ENCODE measurements at regions not wholly inside any gene's neighbourhood (a gene's known extent, or its start where the extent isn't known, plus 50 kb on each side); places are given as distances from the start of the nearest gene placed in this dataset.

DNA sequence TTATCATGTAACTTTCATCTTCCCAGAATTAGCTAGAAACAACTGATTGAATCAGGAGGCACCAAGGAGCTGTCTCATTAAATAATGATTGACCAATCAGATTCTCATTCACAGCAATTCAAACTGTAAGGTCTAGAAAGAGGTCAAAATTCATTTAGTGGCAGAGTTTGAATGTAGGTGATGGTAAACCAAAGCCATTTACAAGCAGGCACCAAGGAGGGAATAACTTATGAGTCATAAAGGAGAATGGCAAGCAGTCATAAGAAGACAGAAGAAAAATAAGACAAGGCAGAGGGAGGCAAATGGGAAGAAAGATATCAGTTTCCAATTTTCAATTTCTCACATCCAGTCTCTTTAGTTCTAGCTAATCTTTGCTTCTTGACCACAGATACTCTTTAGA, 52.9 kb upstream of the DEFB112 start:
- ATAC-seq (ENCODE audit: low FRiP score): no peak
- H3K36me3 ChIP-seq (ENCODE audit: control insufficient read depth in 1 of 2, insufficient read depth in 2 of 2, low read length in 1 of 2): no peaks in the 10 kb centered on the region
- H3K4me1 ChIP-seq (ENCODE audit: control insufficient read depth in 1 of 2, insufficient read depth in 2 of 2, low read length in 2 of 2): no peaks in the 10 kb centered on the region
- no peak for DNase-seq
- H3K4me3 ChIP-seq (ENCODE audit: low read length in 2 of 2): no peak overlapping the region
- H3K9me3 ChIP-seq (ENCODE audit: control insufficient read depth, low read length): no peaks in the 10 kb centered on the region
- no peaks in the 10 kb centered on the region for H3K27me3 ChIP-seq (ENCODE audit: control insufficient read depth in 1 of 2, insufficient read depth in 2 of 2, low read length in 1 of 2)
- no peak overlapping the region for H3K27ac ChIP-seq (ENCODE audit: low read depth in 1 of 2, low read length in 2 of 2)
- intact Hi-C loops (cut with DNase I): no loop called here

DNA sequence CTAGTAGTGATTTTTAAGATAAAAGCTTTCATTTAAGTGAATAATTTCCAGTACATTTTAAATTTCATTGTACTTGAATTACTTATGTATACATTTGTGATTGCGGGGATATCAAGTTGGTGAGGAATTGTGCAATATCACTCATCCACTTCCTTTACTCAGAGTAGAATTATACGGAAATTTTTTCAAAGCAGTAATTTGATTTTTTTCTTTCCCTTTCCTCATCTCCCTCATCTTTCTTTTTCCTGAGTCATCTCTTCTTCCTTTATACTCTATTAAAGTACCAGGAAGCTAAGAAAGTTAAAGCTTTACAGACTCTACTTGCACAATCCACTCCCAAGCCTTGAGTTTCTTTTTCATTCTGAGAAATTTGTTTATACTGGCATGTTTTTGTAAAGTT, 60.9 kb upstream of the DEFB112 start:
- Histone ChIP-seq H3K27me3 (ENCODE audit: control insufficient read depth in 1 of 2, insufficient read depth in 2 of 2, low read length in 1 of 2) (no peaks in the 10 kb centered on the region), H3K4me1 (ENCODE audit: control insufficient read depth in 1 of 2, insufficient read depth in 2 of 2, low read length in 2 of 2) (no peaks in the 10 kb centered on the region), H3K4me3 (ENCODE audit: low read length in 2 of 2) (no peak overlapping the region), H3K36me3 (ENCODE audit: control insufficient read depth in 1 of 2, insufficient read depth in 2 of 2, low read length in 1 of 2) (no peaks in the 10 kb centered on the region), H3K27ac (ENCODE audit: low read depth in 1 of 2, low read length in 2 of 2) (no peak overlapping the region), H3K9me3 (ENCODE audit: control insufficient read depth, low read length) (no peaks in the 10 kb centered on the region)
- ATAC-seq (ENCODE audit: low FRiP score) (no peak), DNase-seq (no peak)
- intact Hi-C loops (cut with DNase I): no loop called here
- WGBS, 2 donors: 85 to 86% methylated on average over 2 of the region's 2 CpGs

DNA sequence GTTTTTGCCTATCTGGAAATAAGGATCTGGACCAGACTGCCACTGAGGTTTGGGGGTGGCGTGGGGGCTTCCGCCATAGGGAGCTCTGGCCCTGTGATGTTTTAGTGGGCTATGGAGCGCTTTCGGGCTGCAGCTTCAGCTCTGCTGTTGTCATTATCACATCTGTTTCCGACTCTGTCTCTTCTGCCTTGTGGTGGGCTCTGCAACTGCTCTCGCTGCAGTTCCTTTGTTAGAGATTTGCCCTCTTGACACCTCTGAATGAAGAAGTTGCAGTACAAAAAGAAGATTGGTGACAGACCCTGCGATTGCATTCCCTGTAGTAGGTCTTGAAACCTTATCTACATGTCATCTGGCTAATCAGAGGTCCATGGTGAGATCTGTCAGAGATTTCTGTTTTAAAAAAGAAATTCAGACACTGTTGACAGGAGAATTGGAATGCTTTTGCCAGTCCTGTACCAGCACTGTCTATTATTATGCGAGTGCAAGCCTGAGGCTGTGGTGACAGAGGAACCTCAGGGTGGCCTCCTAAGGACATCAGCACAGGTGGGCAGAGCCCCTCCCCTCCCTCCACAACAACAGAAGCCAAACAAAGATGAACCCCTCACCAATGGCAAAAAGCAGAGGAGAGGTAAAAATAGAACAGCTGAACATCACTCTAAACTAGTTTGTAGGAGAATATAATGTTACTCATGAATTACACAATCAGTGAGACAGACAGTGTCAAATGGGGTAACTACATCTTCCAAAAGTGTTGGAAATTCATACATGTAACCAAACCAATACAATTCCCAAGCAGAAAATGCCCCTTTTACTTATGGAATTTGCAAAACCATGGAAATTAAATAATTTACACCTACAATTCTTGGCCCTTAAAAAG, 63.5 kb upstream of the DEFB112 start:
- no peaks in the 10 kb centered on the region for H3K9me3 ChIP-seq (ENCODE audit: control insufficient read depth, low read length)
- no peaks in the 10 kb centered on the region for H3K4me1 ChIP-seq (ENCODE audit: control insufficient read depth in 1 of 2, insufficient read depth in 2 of 2, low read length in 2 of 2)
- H3K27me3 ChIP-seq (ENCODE audit: control insufficient read depth in 1 of 2, insufficient read depth in 2 of 2, low read length in 1 of 2): peaks cover 0 to 2% of the 10 kb centered on the region in 2 donors
- no peaks in the 10 kb centered on the region for H3K36me3 ChIP-seq (ENCODE audit: control insufficient read depth in 1 of 2, insufficient read depth in 2 of 2, low read length in 1 of 2)
- no peak overlapping the region for H3K4me3 ChIP-seq (ENCODE audit: low read length in 2 of 2)
- no peak overlapping the region for H3K27ac ChIP-seq (ENCODE audit: low read depth in 1 of 2, low read length in 2 of 2)
- intact Hi-C loops (cut with DNase I): no loop called here
- DNase-seq: no peak
- ATAC-seq (ENCODE audit: low FRiP score): no peak
- 56 to 58% methylated on average over 8 of the region's 8 CpGs for WGBS, 2 donors

DNA sequence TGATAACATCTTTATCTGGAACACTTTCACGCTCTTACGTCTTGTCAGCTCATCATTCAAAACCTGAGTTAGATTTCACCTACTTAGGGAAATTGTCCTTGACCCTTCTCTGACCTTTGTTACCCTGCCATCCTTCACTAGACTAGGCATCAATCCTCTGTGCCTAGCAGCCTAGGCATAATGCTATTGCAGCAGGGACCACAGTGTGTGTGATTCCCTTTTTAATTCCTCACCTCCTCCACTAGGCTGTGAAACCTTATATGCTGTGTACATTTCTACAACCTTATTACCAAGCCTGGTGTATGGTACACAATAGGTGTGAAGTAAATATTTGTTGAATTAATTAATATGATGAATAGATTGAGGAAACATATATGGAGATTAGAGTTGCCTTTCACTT, 66.7 kb upstream of the DEFB112 start:
- H3K36me3 ChIP-seq (ENCODE audit: control insufficient read depth in 1 of 2, insufficient read depth in 2 of 2, low read length in 1 of 2): no peaks in the 10 kb centered on the region
- no peak for ATAC-seq (ENCODE audit: low FRiP score)
- no peaks in the 10 kb centered on the region for H3K4me1 ChIP-seq (ENCODE audit: control insufficient read depth in 1 of 2, insufficient read depth in 2 of 2, low read length in 2 of 2)
- DNase-seq: no peak
- 57 to 74% methylated on average over 2 of the region's 2 CpGs for WGBS, 2 donors
- H3K4me3 ChIP-seq (ENCODE audit: low read length in 2 of 2): no peak overlapping the region
- H3K9me3 ChIP-seq (ENCODE audit: control insufficient read depth, low read length): no peaks in the 10 kb centered on the region
- peaks cover 0 to 2% of the 10 kb centered on the region in 2 donors for H3K27me3 ChIP-seq (ENCODE audit: control insufficient read depth in 1 of 2, insufficient read depth in 2 of 2, low read length in 1 of 2)
- H3K27ac ChIP-seq (ENCODE audit: low read depth in 1 of 2, low read length in 2 of 2): no peak overlapping the region
- intact Hi-C loops (cut with DNase I): no loop called here

DNA sequence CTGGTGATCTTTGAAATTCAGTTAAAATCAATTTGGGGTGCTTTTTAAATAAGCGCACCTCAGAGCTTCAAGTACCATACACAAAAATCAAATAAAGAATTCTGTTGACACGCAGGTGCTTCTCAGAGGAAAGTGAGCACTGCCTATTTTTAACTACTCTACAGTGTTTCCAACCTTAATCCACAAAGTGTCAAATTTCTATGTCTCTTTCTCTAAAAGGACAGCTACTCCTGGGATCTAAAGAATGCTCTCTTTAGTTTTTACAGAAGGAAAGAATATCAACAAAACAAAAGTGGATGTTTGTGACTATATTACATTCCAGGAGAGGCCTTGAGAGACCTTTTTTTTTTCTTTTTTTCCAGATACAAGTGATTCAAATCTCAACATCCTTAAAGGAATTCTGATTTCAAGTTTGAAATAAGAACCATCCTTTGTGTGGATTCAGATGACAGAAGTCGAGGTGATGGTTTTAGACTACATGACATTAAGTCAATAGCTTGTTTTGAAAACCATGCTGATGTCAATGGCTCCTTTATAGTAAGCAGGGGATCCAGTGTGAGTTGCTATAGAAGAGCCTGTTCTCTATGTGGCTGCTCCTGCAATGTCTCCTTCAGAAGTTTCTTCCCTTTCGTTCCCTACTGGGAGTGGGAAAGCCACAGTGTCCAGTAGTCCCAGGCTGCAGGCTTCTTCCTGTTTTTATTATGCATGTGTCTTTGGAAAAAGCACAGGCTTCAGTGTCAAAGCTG, 67.2 kb upstream of the DEFB112 start:
- no peaks in the 10 kb centered on the region for H3K36me3 ChIP-seq (ENCODE audit: control insufficient read depth in 1 of 2, insufficient read depth in 2 of 2, low read length in 1 of 2)
- DNase-seq (no peak), ATAC-seq (ENCODE audit: low FRiP score) (no peak)
- H3K27ac ChIP-seq (ENCODE audit: low read depth in 1 of 2, low read length in 2 of 2): no peak overlapping the region
- no peaks in the 10 kb centered on the region for H3K9me3 ChIP-seq (ENCODE audit: control insufficient read depth, low read length)
- peaks cover 0 to 2% of the 10 kb centered on the region in 2 donors for H3K27me3 ChIP-seq (ENCODE audit: control insufficient read depth in 1 of 2, insufficient read depth in 2 of 2, low read length in 1 of 2)
- intact Hi-C loops (cut with DNase I): no loop called here
- no peak overlapping the region for H3K4me3 ChIP-seq (ENCODE audit: low read length in 2 of 2)
- no peaks in the 10 kb centered on the region for H3K4me1 ChIP-seq (ENCODE audit: control insufficient read depth in 1 of 2, insufficient read depth in 2 of 2, low read length in 2 of 2)
- 45 to 55% methylated on average over 4 of the region's 4 CpGs for WGBS, 2 donors

DNA sequence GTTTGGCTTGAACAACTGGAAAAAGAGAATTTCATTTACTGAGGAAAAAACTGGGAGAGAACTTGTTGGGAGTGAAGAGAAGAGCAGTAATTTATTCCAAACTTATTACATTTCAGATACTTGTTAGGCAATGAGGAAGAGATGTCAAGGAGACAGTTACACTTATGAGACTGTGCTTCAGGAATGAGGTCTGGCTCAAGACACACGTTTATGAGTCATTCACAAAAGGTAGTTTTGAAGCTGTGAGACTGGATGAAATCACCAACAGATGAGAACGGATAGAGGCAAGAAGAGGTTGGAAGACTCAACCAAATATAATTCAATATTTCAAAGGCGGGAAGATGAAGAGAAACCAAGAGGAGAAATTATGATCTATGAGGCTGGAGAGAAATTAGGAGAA, 70.6 kb upstream of the DEFB112 start:
- H3K27me3 ChIP-seq (ENCODE audit: control insufficient read depth in 1 of 2, insufficient read depth in 2 of 2, low read length in 1 of 2): peaks cover 0 to 2% of the 10 kb centered on the region in 2 donors
- DNase-seq (no peak), ATAC-seq (ENCODE audit: low FRiP score) (no peak)
- H3K4me3 ChIP-seq (ENCODE audit: low read length in 2 of 2): no peak overlapping the region
- H3K4me1 ChIP-seq (ENCODE audit: control insufficient read depth in 1 of 2, insufficient read depth in 2 of 2, low read length in 2 of 2): no peaks in the 10 kb centered on the region
- no peaks in the 10 kb centered on the region for H3K9me3 ChIP-seq (ENCODE audit: control insufficient read depth, low read length)
- H3K36me3 ChIP-seq (ENCODE audit: control insufficient read depth in 1 of 2, insufficient read depth in 2 of 2, low read length in 1 of 2): no peaks in the 10 kb centered on the region
- intact Hi-C loops (cut with DNase I): loop anchor here in 1 of 2 donors (10.0 kb wide), 1 partner anchor 485 kb away; no protein-coding TSS in a partner anchor
- H3K27ac ChIP-seq (ENCODE audit: low read depth in 1 of 2, low read length in 2 of 2): no peak overlapping the region
- WGBS, 2 donors: 63 to 65% methylated on average over 3 of the region's 3 CpGs

DNA sequence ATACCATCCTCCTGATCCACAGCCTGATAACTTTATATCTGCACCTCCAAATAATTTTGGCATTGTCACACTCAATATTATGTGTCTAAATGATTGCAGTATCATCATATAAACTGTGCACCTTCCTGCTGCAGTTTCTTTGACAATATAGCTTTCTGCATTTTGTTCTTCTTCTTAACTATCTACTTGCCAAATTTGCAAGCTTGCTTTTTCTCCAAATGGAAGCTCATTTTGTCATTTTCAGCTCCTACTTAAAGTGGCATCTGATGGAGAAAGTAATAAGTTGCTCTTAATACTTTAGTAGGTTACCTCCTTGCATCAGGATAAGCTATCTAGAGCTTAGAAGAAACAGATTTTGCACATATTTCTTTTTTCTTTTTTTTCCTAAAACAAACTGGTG, 74.0 kb upstream of the DEFB112 start:
- no peak for DNase-seq
- ATAC-seq (ENCODE audit: low FRiP score): no peak
- Histone ChIP-seq H3K36me3 (ENCODE audit: control insufficient read depth in 1 of 2, insufficient read depth in 2 of 2, low read length in 1 of 2) (no peaks in the 10 kb centered on the region), H3K27me3 (ENCODE audit: control insufficient read depth in 1 of 2, insufficient read depth in 2 of 2, low read length in 1 of 2) (no peaks in the 10 kb centered on the region), H3K4me3 (ENCODE audit: low read length in 2 of 2) (no peak overlapping the region), H3K9me3 (ENCODE audit: control insufficient read depth, low read length) (no peaks in the 10 kb centered on the region), H3K4me1 (ENCODE audit: control insufficient read depth in 1 of 2, insufficient read depth in 2 of 2, low read length in 2 of 2) (no peaks in the 10 kb centered on the region), H3K27ac (ENCODE audit: low read depth in 1 of 2, low read length in 2 of 2) (no peak overlapping the region)
- intact Hi-C loops (cut with DNase I): loop anchor here in 1 of 2 donors (10.0 kb wide), 1 partner anchor 481 kb away; no protein-coding TSS in a partner anchor

DNA sequence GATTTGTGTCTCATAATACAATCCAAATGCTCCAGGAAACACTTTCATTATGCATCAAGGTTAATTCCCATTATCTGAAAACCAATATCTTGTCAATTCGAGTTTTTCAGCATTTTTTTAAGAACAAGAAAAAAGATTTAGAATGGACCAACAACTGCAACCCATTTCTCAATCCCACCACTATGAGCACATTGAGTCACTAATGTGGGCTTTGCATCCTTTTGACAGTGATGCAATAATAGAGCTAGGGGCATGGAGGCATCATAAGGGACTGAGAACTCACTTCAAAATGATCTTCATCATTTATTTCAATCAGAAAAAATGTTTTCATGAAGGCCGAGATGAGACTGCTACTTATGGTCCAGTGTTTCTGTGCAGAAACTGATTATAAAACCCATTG, 74.8 kb upstream of the DEFB112 start:
- H3K4me3 ChIP-seq (ENCODE audit: low read length in 2 of 2): no peak overlapping the region
- H3K36me3 ChIP-seq (ENCODE audit: control insufficient read depth in 1 of 2, insufficient read depth in 2 of 2, low read length in 1 of 2): no peaks in the 10 kb centered on the region
- H3K4me1 ChIP-seq (ENCODE audit: control insufficient read depth in 1 of 2, insufficient read depth in 2 of 2, low read length in 2 of 2): no peaks in the 10 kb centered on the region
- intact Hi-C loops (cut with DNase I): loop anchor here in 1 of 2 donors (10.0 kb wide), 1 partner anchor 480 kb away; no protein-coding TSS in a partner anchor
- H3K27ac ChIP-seq (ENCODE audit: low read depth in 1 of 2, low read length in 2 of 2): no peak overlapping the region
- ATAC-seq (ENCODE audit: low FRiP score) (no peak), DNase-seq (no peak)
- WGBS, 2 donors: 54 to 58% methylated on average over 2 of the region's 2 CpGs
- H3K27me3 ChIP-seq (ENCODE audit: control insufficient read depth in 1 of 2, insufficient read depth in 2 of 2, low read length in 1 of 2): no peaks in the 10 kb centered on the region
- H3K9me3 ChIP-seq (ENCODE audit: control insufficient read depth, low read length): no peaks in the 10 kb centered on the region
